Sigmoid colon (tissue), 3 donors: ENCODE measurements at regions not wholly inside any gene's neighbourhood (a gene's known extent, or its start where the extent isn't known, plus 50 kb on each side); places are given as distances from the start of the nearest gene placed in this dataset.

Experiments
- CTCF ChIP-seq, 4 experiments: fragments of 450-650 bp in 3 of 4; fragments of 200-600 bp in 1 of 4; IDR thresholded peaks; one replicate each; pipeline ENCODE4 v1.5.1; 2016 to 2019; ENCODE audit warnings: antibody characterized with exemption in 4 of 4, mild to moderate bottlenecking in 3 of 4, moderate library complexity in 2 of 4
- POLR2A ChIP-seq, 2 donors: fragments of 450-650 bp; IDR thresholded peaks; one replicate each; pipeline ENCODE4 v1.6.1; 2016; ENCODE audit warnings: antibody characterized with exemption in 2 of 2, mild to moderate bottlenecking in 2 of 2, moderate library complexity in 2 of 2

DNA sequence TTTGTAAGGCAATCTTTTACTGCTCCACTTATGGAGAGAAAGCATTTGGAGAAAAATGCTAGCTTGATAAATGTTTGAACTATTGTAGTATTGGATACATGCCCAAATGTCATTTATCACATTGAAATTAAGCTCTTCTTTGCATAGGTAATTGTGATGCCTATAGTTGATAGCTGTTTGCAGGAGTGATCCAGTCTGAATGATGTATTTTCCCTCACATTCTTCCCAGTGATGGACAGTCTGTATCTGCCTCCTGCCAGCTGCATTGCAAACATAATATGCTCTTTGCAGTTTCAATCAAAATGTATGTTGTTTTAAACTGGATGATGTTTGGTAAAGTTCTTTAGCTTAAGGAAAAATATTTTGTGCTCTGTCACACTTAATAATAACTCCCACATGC is 89.8 kb downstream of the EDNRB start:
- TF ChIP-seq CTCF (IDR thresholded peaks at IDR 0.05) (no peak), POLR2A (IDR thresholded peaks at IDR 0.05) (no peak)
